Endothelial cell (in vitro differentiated cells): ENCODE measurements at regions not wholly inside any gene's neighbourhood (a gene's known extent, or its start where the extent isn't known, plus 50 kb on each side); places are given as distances from the start of the nearest gene placed in this dataset.

ENCODE experiments used
- DNase-seq: peaks from one replicate; pipeline ENCODE4 v3.0.0; 2021; ENCODE audit warnings: low spot score
- H3K27ac Mint-ChIP-seq: one replicate; pipeline ENCODE4 v1.8.0; 2021; ENCODE audit warnings: mixed read lengths, inconsistent platforms; ENCODE audit not compliant: unreplicated experiment
- H3K27me3 Mint-ChIP-seq: one replicate; pipeline ENCODE4 v1.8.0; 2021; ENCODE audit warnings: mild to moderate bottlenecking, moderate library complexity, mixed read lengths, inconsistent platforms; ENCODE audit not compliant: unreplicated experiment
- H3K36me3 Mint-ChIP-seq: one replicate; pipeline ENCODE4 v1.8.0; 2021; ENCODE audit warnings: mild to moderate bottlenecking, low read depth, mixed read lengths, inconsistent platforms; ENCODE audit not compliant: unreplicated experiment
- H3K4me1 Mint-ChIP-seq: one replicate; pipeline ENCODE4 v1.8.0; 2021; ENCODE audit warnings: mild to moderate bottlenecking, mixed read lengths, inconsistent platforms; ENCODE audit not compliant: unreplicated experiment
- H3K4me3 Mint-ChIP-seq: one replicate; pipeline ENCODE4 v1.8.0; 2021; ENCODE audit warnings: mild to moderate bottlenecking, mixed read lengths, inconsistent platforms; ENCODE audit not compliant: unreplicated experiment
- H3K9me3 Mint-ChIP-seq: one replicate; pipeline ENCODE4 v1.8.0; 2021; ENCODE audit warnings: mixed read lengths, inconsistent platforms; ENCODE audit not compliant: unreplicated experiment
- TF ChIP-seq, protein P1 (sequence below): fragments of 200-600 bp; sonication (generic); IDR thresholded peaks from one replicate; pipeline ENCODE4 v1.5.0; 2021; ENCODE audit warnings: antibody characterized with exemption; ENCODE audit not compliant: unreplicated experiment

DNA sequence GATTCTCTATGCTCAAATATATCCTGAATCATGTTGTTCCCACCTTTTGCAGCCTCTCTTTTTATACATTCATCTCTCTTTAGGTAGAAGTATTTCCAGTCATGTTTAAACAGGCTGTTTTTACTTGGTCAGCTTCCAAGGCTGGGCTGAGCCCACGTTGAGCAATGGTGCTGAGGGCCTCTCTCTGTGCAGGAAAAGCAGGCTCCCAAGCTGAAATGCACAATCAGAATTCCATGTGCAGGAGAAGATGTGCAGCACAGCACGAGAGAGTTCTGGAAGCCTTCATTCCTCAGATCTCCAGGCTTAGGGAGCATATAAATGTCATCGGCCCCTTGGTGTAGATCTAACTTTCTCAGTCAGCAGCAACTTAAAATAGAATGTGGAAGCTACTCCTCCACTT lies 588.5 kb downstream of the TNS3 start:
- no peaks in the 10 kb centered on the region for H3K9me3 Mint-ChIP-seq
- TF ChIP-seq, protein P1, sequence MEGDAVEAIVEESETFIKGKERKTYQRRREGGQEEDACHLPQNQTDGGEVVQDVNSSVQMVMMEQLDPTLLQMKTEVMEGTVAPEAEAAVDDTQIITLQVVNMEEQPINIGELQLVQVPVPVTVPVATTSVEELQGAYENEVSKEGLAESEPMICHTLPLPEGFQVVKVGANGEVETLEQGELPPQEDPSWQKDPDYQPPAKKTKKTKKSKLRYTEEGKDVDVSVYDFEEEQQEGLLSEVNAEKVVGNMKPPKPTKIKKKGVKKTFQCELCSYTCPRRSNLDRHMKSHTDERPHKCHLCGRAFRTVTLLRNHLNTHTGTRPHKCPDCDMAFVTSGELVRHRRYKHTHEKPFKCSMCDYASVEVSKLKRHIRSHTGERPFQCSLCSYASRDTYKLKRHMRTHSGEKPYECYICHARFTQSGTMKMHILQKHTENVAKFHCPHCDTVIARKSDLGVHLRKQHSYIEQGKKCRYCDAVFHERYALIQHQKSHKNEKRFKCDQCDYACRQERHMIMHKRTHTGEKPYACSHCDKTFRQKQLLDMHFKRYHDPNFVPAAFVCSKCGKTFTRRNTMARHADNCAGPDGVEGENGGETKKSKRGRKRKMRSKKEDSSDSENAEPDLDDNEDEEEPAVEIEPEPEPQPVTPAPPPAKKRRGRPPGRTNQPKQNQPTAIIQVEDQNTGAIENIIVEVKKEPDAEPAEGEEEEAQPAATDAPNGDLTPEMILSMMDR, result no peak

DNA sequence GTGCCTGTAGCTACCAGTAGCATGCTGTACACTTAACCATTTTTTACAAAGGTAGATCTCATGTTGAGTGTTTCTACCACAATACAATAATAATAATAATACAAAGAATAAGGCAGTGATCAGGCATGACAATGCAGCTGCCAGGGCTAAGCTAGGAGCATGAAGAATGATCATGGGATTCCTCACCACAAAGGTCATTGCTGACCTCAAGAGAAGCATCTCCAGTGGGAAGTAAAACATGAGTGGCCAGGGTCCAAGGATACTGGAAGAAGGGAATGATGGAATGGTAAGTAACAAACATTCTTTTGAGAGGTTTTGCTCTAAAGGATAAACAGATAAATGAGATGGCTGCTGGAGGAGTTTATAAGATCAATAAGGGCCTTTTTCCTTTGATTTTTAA lies 591.1 kb downstream of the TNS3 start:
- Mint-ChIP-seq H3K4me1 (no peaks in the 10 kb centered on the region), H3K9me3 (no peaks in the 10 kb centered on the region), H3K36me3 (no peaks in the 10 kb centered on the region), H3K4me3 (no peak overlapping the region), H3K27ac (no peak overlapping the region), H3K27me3 (no peaks in the 10 kb centered on the region)
- TF ChIP-seq, protein P1, result no peak
- DNase-seq, result no peak

More for the DNA sequence above, 588.5 kb downstream of the TNS3 start:
- no peak for DNase-seq
- Mint-ChIP-seq H3K27ac (no peak overlapping the region), H3K4me3 (no peak overlapping the region), H3K4me1 (no peaks in the 10 kb centered on the region), H3K36me3 (no peaks in the 10 kb centered on the region), H3K27me3 (no peaks in the 10 kb centered on the region)

DNA sequence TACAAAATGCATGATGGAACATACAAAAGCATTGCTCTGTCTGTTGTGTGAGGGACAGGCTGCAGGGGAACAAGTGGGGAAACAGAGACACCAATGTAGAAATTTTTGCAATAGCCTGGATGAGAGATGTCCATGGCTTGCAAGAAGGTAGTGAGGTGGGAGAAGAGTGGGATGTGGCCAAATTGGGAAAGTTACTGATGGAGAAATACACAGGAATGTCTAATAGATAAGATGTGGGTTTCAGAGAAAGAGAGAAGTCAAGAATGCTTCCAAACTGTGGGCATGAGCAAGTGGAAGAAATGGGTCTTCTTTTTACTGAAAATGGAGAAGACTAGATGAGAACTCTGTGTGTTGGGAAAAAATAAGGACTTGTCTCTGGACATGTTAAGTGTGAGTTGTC lies 592.7 kb downstream of the TNS3 start:
- no peaks in the 10 kb centered on the region for H3K27me3 Mint-ChIP-seq
- TF ChIP-seq, protein P1, result no peak
- no peaks in the 10 kb centered on the region for H3K9me3 Mint-ChIP-seq
- no peaks in the 10 kb centered on the region for H3K36me3 Mint-ChIP-seq
- no peak for DNase-seq
- H3K27ac Mint-ChIP-seq, result no peak overlapping the region
- no peak overlapping the region for H3K4me3 Mint-ChIP-seq
- H3K4me1 Mint-ChIP-seq, result no peaks in the 10 kb centered on the region

DNA sequence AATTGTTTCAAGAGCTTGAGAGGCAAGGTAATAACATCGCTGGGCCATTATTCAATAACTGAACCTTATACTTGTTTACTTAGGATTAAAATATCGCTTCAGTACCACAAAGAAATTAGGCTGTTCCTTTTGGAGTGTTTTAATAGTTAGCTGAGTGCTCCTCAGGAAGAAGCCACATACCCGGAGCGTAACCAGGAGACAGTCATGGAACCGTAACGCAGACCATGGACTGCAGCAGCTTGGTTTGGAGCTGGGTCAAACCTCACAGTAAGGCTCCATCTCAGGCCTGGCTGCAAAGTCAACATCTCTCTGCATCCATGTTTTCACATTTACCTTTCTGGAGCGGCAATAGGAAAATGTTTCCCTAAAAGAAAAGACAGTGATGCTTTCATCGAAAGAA lies 599.0 kb downstream of the TNS3 start:
- no peaks in the 10 kb centered on the region for H3K36me3 Mint-ChIP-seq
- no peak for DNase-seq
- H3K27ac Mint-ChIP-seq, result no peak overlapping the region
- peaks cover 5% of the 10 kb centered on the region for H3K27me3 Mint-ChIP-seq
- TF ChIP-seq, protein P1, result no peak
- no peaks in the 10 kb centered on the region for H3K9me3 Mint-ChIP-seq
- no peak overlapping the region for H3K4me3 Mint-ChIP-seq
- no peaks in the 10 kb centered on the region for H3K4me1 Mint-ChIP-seq

DNA sequence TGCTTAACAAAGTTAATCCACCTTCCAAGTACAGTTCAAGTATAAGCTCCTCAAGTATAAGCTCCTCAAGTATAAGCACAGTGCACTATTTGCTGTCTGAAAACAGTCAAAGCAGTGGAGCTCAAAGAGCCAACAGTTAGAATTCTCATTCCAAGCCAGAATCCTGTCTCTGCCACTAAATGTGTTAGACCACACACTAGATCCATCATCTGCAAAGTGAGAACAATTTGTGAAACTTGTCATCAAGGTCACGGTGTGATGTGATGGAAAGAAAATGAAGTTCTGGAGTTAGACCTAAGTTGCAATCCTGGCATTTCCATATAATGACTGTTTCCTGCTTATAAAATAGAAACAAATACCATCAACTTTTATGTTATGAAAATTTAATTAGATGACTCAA lies 602.5 kb downstream of the TNS3 start:
- Mint-ChIP-seq H3K36me3 (no peaks in the 10 kb centered on the region), H3K4me3 (no peak overlapping the region)
- TF ChIP-seq, protein P1, result no peak

More for the DNA sequence above, 602.5 kb downstream of the TNS3 start:
- no peak for DNase-seq
- Mint-ChIP-seq H3K27me3 (peaks cover 5% of the 10 kb centered on the region), H3K9me3 (no peaks in the 10 kb centered on the region), H3K4me1 (no peaks in the 10 kb centered on the region), H3K27ac (no peak overlapping the region)
